ENCODE measurements at regions not wholly inside any gene's neighbourhood (a gene's known extent, or its start where the extent isn't known, plus 50 kb on each side); places are given as distances from the start of the nearest gene placed in this dataset.

GRCh38 chrX:74238771-74239170 is 65.2 kb upstream of the ZCCHC13 start:
- Mint-ChIP-seq H3K4me3 (no peak overlapping the region), H3K36me3 (no peaks in the 10 kb centered on the region), H3K27me3 (ENCODE audit: low read depth in 2 of 2) (no peaks in the 10 kb centered on the region), H3K4me1 (peaks cover 0 to 5% of the 10 kb centered on the region in 2 donors), H3K27ac (no peak overlapping the region), H3K9me3 (no peaks in the 10 kb centered on the region)
- Histone ChIP-seq H3K9me3 (ENCODE audit: control insufficient read depth, insufficient read depth, low read length) (no peaks in the 10 kb centered on the region), H3K36me3 (ENCODE audit: control insufficient read depth, insufficient read depth, low read length) (peaks cover 8% of the 10 kb centered on the region), H3K4me1 (ENCODE audit: control insufficient read depth, insufficient read depth, low read length) (no peaks in the 10 kb centered on the region), H3K4me3 (ENCODE audit: low read length) (no peak overlapping the region), H3K27me3 (ENCODE audit: control insufficient read depth, insufficient read depth, low read length) (no peaks in the 10 kb centered on the region), H3K27ac (ENCODE audit: low read length) (no peak overlapping the region)
- intact Hi-C loops (cut with micrococcal nuclease), result no loop called here
- ATAC-seq (no peak), DNase-seq (no peak)
- TF ChIP-seq CTCF (IDR thresholded peaks at IDR 0.05), result no peak
- 100% methylated on average over 1 of the region's 1 CpG for WGBS (ENCODE audit: insufficient coverage)

- intact Hi-C loops (cut with micrococcal nuclease), result no loop called here
- DNase-seq (no peak), ATAC-seq (no peak)
- Histone ChIP-seq H3K27me3 (ENCODE audit: control insufficient read depth, insufficient read depth, low read length) (no peaks in the 10 kb centered on the region), H3K27ac (ENCODE audit: low read length) (no peak overlapping the region), H3K4me3 (ENCODE audit: low read length) (no peak overlapping the region), H3K36me3 (ENCODE audit: control insufficient read depth, insufficient read depth, low read length) (no peaks in the 10 kb centered on the region), H3K4me1 (ENCODE audit: control insufficient read depth, insufficient read depth, low read length) (no peaks in the 10 kb centered on the region), H3K9me3 (ENCODE audit: control insufficient read depth, insufficient read depth, low read length) (no peaks in the 10 kb centered on the region)
- H3K4me3 Mint-ChIP-seq, result no peak overlapping the region
- no peaks in the 10 kb centered on the region for H3K4me1 Mint-ChIP-seq
- H3K27me3 Mint-ChIP-seq (ENCODE audit: low read depth in 2 of 2), result no peaks in the 10 kb centered on the region
- no peak for TF ChIP-seq CTCF (IDR thresholded peaks at IDR 0.05)
- H3K36me3 Mint-ChIP-seq, result no peaks in the 10 kb centered on the region
- WGBS (ENCODE audit: insufficient coverage), result no CpG with 5 or more reads among the region's 2 CpGs
- no peak overlapping the region for H3K27ac Mint-ChIP-seq
- H3K9me3 Mint-ChIP-seq, result no peaks in the 10 kb centered on the region
These were observed 69.2 kb upstream of the ZCCHC13 start for GRCh38 chrX:74234818-74235217.

- H3K9me3 Mint-ChIP-seq, result no peaks in the 10 kb centered on the region
- H3K4me3 Mint-ChIP-seq, result no peak overlapping the region
- H3K27ac Mint-ChIP-seq, result no peak overlapping the region
- DNase-seq (peak in 1 of 2 donors; percentile 5), ATAC-seq (no peak)
- H3K27me3 Mint-ChIP-seq (ENCODE audit: low read depth in 2 of 2), result no peaks in the 10 kb centered on the region
- no peaks in the 10 kb centered on the region for H3K36me3 Mint-ChIP-seq
- TF ChIP-seq CTCF (IDR thresholded peaks at IDR 0.05), result no peak
- intact Hi-C loops (cut with micrococcal nuclease), result no loop called here
- Histone ChIP-seq H3K4me1 (ENCODE audit: control insufficient read depth, insufficient read depth, low read length) (no peaks in the 10 kb centered on the region), H3K9me3 (ENCODE audit: control insufficient read depth, insufficient read depth, low read length) (no peaks in the 10 kb centered on the region), H3K4me3 (ENCODE audit: low read length) (no peak overlapping the region), H3K27me3 (ENCODE audit: control insufficient read depth, insufficient read depth, low read length) (no peaks in the 10 kb centered on the region), H3K36me3 (ENCODE audit: control insufficient read depth, insufficient read depth, low read length) (no peaks in the 10 kb centered on the region), H3K27ac (ENCODE audit: low read length) (no peak overlapping the region)
- H3K4me1 Mint-ChIP-seq, result no peaks in the 10 kb centered on the region
- WGBS (ENCODE audit: insufficient coverage), result 78% methylated on average over 2 of the region's 3 CpGs
These were observed 71.1 kb upstream of the ZCCHC13 start for GRCh38 chrX:74232859-74233258.

GRCh38 chrX:74231625-74232024 is 72.4 kb upstream of the ZCCHC13 start:
- no peaks in the 10 kb centered on the region for H3K27me3 ChIP-seq (ENCODE audit: control insufficient read depth, insufficient read depth, low read length)
- Mint-ChIP-seq H3K4me1 (no peaks in the 10 kb centered on the region), H3K27ac (no peak overlapping the region), H3K36me3 (no peaks in the 10 kb centered on the region), H3K4me3 (no peak overlapping the region), H3K9me3 (no peaks in the 10 kb centered on the region), H3K27me3 (ENCODE audit: low read depth in 2 of 2) (no peaks in the 10 kb centered on the region)
- ATAC-seq (no peak), DNase-seq (no peak)
- H3K36me3 ChIP-seq (ENCODE audit: control insufficient read depth, insufficient read depth, low read length), result no peaks in the 10 kb centered on the region
- no CpG with 5 or more reads among the region's 5 CpGs for WGBS (ENCODE audit: insufficient coverage)
- H3K4me1 ChIP-seq (ENCODE audit: control insufficient read depth, insufficient read depth, low read length), result no peaks in the 10 kb centered on the region
- no peak overlapping the region for H3K4me3 ChIP-seq (ENCODE audit: low read length)
- TF ChIP-seq CTCF (IDR thresholded peaks at IDR 0.05), result no peak
- no peaks in the 10 kb centered on the region for H3K9me3 ChIP-seq (ENCODE audit: control insufficient read depth, insufficient read depth, low read length)
- intact Hi-C loops (cut with micrococcal nuclease), result no loop called here
- no peak overlapping the region for H3K27ac ChIP-seq (ENCODE audit: low read length)
